Adipose tissue (tissue), 3 donors: ENCODE measurements at regions not wholly inside any gene's neighbourhood (a gene's known extent, or its start where the extent isn't known, plus 50 kb on each side); places are given as distances from the start of the nearest gene placed in this dataset.
"Not testable (repeated sequence)": the region's sequence is repeated elsewhere in the genome, so short reads cannot be mapped to it uniquely, and the experiment has no call there.

ENCODE experiments used
- H3K27ac ChIP-seq: one replicate; pipeline ENCODE4 v1.5.1; 2013; ENCODE audit warnings: low read depth, low read length
- WGBS, 3 donors: extraction: QIAGEN DNeasy Blood & Tissue Kit; methylation state at CpG; one replicate each; pipeline ENCODE4 v1.1.7; 2013; 5-methylcytosine and 5-hydroxymethylcytosine counted together
- donor health status: healthy with polysubstance abuse.
- donor health status: Bipolar disorder and iron deficiency.
- donor health status: healthy.

GRCh38 chr5:4019009-4019769 is 423.6 kb downstream of the IRX1 start:
- WGBS, 3 donors, result 68 to 71% (median 69%) methylated on average over 9 of the region's 9 CpGs
- H3K27ac ChIP-seq, result no peak overlapping the region

GRCh38 chr5:4019841-4020240 is 424.2 kb downstream of the IRX1 start:
- no peak overlapping the region for H3K27ac ChIP-seq
- 61 to 75% (median 65%) methylated on average over 6 of the region's 6 CpGs for WGBS, 3 donors

GRCh38 chr5:4020400-4020799 is 424.8 kb downstream of the IRX1 start:
- H3K27ac ChIP-seq, result no peak overlapping the region
- WGBS, 3 donors, result 18 to 50% (median 49%) methylated on average over 3 of the region's 3 CpGs

- 81 to 91% (median 83%) methylated on average over 19 of the region's 19 CpGs for WGBS, 3 donors
These were observed 426.5 kb downstream of the IRX1 start for GRCh38 chr5:4022056-4022670.

GRCh38 chr5:4023091-4023752 is 427.6 kb downstream of the IRX1 start:
- H3K27ac ChIP-seq, result no peak overlapping the region
- WGBS, 3 donors, result 68 to 80% (median 72%) methylated on average over 23 of the region's 23 CpGs

More at GRCh38 chr5:4022056-4022670, 426.5 kb downstream of the IRX1 start:
- no peak overlapping the region for H3K27ac ChIP-seq

- H3K27ac ChIP-seq, result no peak overlapping the region
These were observed 428.2 kb downstream of the IRX1 start for GRCh38 chr5:4023753-4024335.

- H3K27ac ChIP-seq, result no peak overlapping the region
- WGBS, 3 donors, result 42 to 64% (median 56%) methylated on average over 17 of the region's 17 CpGs
These were observed 431.6 kb downstream of the IRX1 start for GRCh38 chr5:4027088-4027734.

GRCh38 chr5:4028384-4028783 is 432.8 kb downstream of the IRX1 start:
- H3K27ac ChIP-seq, result no peak overlapping the region
- 38 to 63% (median 42%) methylated on average over 2 of the region's 2 CpGs for WGBS, 3 donors

GRCh38 chr5:4033546-4033945 is 437.9 kb downstream of the IRX1 start:
- WGBS, 3 donors, result 52 to 84% (median 79%) methylated on average over 1 of the region's 1 CpG

GRCh38 chr5:4036861-4037260 is 441.2 kb downstream of the IRX1 start:
- 64 to 89% (median 84%) methylated on average over 5 of the region's 5 CpGs for WGBS, 3 donors
- H3K27ac ChIP-seq, result no peak overlapping the region

More at GRCh38 chr5:4033546-4033945, 437.9 kb downstream of the IRX1 start:
- H3K27ac ChIP-seq, result not testable (repeated sequence)

GRCh38 chr5:4038994-4039393 is 443.4 kb downstream of the IRX1 start:
- no peak overlapping the region for H3K27ac ChIP-seq
- 61 to 71% (median 64%) methylated on average over 8 of the region's 8 CpGs for whole genome bisulfite sequencing, 3 donors

GRCh38 chr5:4042311-4042710 is 446.7 kb downstream of the IRX1 start:
- no peak overlapping the region for H3K27ac ChIP-seq
- WGBS, 3 donors, result 34 to 71% (median 54%) methylated on average over 2 of the region's 2 CpGs

- no peak overlapping the region for H3K27ac ChIP-seq
These were observed 447.5 kb downstream of the IRX1 start for GRCh38 chr5:4043135-4043534.

- WGBS, 3 donors, result 94 to 100% (median 95%) methylated on average over 2 of the region's 2 CpGs
- no peak overlapping the region for H3K27ac ChIP-seq
These were observed 449.2 kb downstream of the IRX1 start for GRCh38 chr5:4044881-4045280.

- H3K27ac ChIP-seq, result no peak overlapping the region
- WGBS, 3 donors, result 62 to 80% (median 78%) methylated on average over 4 of the region's 4 CpGs
These were observed 452.8 kb downstream of the IRX1 start for GRCh38 chr5:4048398-4048797.

- no peak overlapping the region for H3K27ac ChIP-seq
- WGBS, 3 donors, result 72 to 87% (median 82%) methylated on average over 6 of the region's 6 CpGs
These were observed 454.6 kb downstream of the IRX1 start for GRCh38 chr5:4050203-4050602.

- 75 to 79% (median 78%) methylated on average over 4 of the region's 4 CpGs for WGBS, 3 donors
- H3K27ac ChIP-seq, result no peak overlapping the region
These were observed 457.5 kb downstream of the IRX1 start for GRCh38 chr5:4053136-4053535.

GRCh38 chr5:4054092-4054491 is 458.5 kb downstream of the IRX1 start:
- WGBS, 3 donors, result 50 to 76% (median 58%) methylated on average over 1 of the region's 1 CpG
- H3K27ac ChIP-seq, result no peak overlapping the region

- H3K27ac ChIP-seq, result no peak overlapping the region
- WGBS, 3 donors, result 56 to 66% (median 57%) methylated on average over 6 of the region's 6 CpGs
These were observed 463.3 kb downstream of the IRX1 start for GRCh38 chr5:4058899-4059298.
